Endothelial cell of hepatic sinusoid (primary cell): ENCODE measurements at regions not wholly inside any gene's neighbourhood (a gene's known extent, or its start where the extent isn't known, plus 50 kb on each side); places are given as distances from the start of the nearest gene placed in this dataset.

Experiments used
- in situ Hi-C: cut with HindIII; loops from 2 replicates; pipeline ENCODE4 v1.10.0; 2017; ENCODE audit warnings: low sequenced_read_pairs

DNA sequence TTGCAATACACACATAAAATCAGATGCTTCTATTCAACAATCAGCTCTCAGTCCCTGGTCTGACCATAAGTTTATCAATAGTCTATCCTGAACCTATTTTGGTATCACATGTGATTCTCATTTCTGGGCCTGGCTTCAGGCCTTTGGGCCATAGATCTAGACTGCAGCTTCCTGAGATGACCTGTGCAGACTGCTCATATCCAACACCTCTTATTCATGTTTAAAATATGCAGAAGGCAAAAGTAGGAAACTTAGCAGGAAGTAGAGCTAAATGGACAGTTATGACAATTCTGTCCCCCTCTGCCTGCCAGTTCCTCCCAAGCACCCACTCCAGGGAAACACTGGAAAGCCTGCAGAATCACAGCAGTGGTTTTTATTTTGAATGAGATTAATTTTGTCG lies 53.3 kb downstream of the C7orf25 start:
- in situ Hi-C loops: loop anchor here (10.0 kb wide), 1 partner anchor 534 kb away; no protein-coding TSS in a partner anchor

DNA sequence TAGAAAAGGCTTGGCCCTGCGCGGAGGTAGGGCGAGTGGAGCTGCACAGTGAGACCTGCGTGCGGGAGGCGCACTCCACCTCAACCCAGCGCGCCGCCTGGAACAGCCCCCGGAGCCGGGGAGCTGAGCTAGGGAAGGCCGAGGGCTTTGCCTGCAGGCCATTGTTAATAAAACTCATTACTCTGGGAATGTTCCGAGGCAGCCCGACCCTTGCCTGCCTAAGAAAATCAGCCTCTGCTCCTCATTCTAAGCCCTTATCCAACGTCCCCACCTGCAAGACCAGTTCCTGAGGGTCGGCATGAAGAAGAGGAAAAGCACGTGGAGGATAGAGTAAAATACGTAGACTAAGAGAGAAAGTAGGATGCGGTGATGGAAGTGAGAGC lies 55.3 kb downstream of the C7orf25 start:
- in situ Hi-C loops: loop anchor here (10.0 kb wide), 1 partner anchor 532 kb away; no protein-coding TSS in a partner anchor

DNA sequence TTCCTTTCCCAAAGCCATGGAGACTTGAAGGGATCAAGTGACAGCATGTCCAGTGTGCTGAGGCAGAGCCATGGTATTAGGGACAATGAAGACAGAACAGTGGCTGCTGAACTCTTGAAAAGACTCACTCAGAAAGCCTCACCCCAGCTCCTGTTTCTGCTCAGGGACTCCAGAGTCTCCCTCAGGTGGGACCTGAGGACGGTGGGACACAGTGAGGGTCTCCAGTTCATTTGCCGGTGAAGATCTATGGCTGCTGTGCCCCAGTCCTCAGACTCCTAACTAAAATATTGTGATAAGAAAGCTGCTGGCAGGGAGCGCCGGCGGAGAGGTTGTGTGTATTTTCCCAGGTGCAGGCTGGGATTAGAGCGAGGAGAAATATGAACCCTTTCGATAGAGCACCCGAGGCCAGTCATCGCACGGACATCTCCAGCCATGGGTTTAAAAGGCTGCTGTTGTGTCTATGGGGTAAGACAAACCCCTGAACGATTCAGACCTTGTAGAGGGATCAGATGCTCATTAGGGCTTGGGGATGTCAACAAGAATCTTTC lies 57.2 kb downstream of the C7orf25 start:
- in situ Hi-C loops: loop anchor here (10.0 kb wide), 1 partner anchor 530 kb away; no protein-coding TSS in a partner anchor

DNA sequence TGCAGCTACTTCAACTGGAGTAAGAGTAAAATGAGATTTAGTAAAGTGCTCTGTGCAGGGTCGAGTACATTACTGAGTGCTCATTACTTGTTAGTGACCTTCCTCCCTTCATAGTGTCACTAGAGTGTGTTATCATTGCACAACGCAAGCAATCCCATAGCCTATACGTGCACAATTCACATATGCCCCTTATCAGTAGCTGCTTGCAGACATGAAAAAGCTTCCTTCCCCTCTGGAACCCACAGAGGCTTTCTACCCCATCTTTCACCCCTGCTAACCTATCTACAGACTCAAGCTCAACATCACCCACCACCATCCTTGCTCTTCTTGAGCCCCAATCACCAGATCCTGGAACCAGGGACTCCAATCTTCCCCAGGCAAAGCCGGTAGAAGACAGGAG lies 59.3 kb downstream of the C7orf25 start:
- in situ Hi-C loops: loop anchor here (10.0 kb wide), 1 partner anchor 528 kb away; no protein-coding TSS in a partner anchor

DNA sequence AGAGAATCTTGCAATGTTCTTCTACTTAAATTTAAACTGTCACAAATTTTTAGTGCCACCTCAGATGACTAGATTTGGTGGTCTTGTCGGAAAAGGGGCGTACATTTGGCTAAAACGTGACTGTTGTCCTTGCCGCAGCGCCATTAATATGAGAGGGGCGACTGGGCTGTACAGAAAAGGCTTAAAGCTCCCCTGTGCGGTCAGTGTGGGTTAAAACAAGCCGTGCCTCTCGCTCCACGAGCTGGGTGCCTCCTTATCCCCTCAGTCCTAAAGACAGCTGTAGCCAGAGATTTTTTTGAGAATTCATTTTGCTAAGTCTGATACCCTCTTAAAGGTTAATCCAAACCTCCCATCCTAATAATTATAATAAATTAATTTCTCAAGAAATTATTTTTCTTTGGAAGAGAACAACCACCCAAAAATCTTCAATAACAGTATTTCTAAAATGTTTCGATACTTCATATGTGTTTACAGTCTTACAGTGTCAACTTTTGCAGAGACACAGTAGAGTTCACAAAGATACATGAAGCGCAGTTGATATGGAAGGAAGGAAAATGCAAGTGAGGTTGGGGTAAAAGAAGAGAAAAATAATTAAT lies 68.6 kb downstream of the C7orf25 start:
- in situ Hi-C loops: loop anchor here (25.0 kb wide), 1 partner anchor 906 kb away; no protein-coding TSS in a partner anchor

DNA sequence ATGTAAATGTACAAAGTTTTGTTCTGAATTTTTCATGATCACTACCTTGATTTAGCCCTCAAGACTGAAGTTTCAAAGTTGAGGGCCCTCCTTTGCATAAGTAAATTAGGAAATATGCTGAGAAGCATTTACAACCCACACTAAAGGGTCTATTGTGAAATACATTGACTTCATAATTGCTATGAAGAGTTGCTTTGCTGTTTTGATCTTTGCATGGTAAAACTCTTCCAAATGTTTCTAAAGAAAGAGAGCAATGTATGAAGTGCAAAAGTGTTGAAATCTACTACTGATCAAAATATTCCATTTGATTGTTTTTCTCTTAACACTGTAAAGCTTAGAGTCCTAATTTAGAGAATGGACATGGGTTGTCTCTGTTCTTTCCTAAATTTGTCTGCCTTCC lies 77.2 kb downstream of the C7orf25 start:
- in situ Hi-C loops: loop anchor here (25.0 kb wide), 1 partner anchor 897 kb away; no protein-coding TSS in a partner anchor

DNA sequence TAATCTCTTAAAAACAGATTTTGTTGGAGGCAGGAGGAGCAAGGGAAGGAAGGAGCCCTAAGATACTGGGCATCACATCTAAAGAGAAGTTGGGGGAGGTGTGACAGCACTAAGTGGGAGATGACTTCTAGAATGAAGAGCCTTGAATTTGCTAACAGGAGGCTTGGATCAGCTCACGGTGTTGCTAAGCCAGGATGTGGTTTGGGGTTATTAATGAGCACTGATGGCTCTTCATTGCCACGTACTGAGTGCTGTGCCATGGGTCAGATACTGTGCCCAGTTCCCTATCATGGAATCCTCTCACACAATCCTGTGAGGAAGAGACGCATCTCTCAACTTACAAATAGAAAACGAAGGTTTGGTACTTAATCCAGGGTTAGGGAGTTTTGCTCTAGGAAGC lies 78.5 kb downstream of the C7orf25 start:
- in situ Hi-C loops: loop anchor here (25.0 kb wide), 1 partner anchor 896 kb away; no protein-coding TSS in a partner anchor

DNA sequence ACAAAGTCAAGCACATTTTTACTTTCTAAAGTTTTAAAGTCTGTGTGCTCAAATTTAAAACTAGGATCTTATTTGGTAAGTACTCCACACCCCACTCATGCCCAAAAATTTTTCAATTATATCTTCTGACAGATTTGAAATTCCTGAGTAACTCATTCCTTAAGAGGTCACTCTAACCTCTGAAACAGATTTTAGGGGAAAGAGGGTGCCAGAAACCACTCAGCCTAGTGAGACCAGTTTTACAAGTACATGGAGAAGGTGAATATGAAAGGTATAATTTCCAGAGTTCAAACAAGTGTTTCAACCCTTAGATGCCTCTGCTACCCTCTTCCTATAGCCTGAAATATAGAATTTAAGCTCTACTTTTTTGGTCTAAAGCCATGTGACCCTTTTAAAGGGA lies 79.2 kb downstream of the C7orf25 start:
- in situ Hi-C loops: loop anchor here (25.0 kb wide), 1 partner anchor 895 kb away; no protein-coding TSS in a partner anchor

DNA sequence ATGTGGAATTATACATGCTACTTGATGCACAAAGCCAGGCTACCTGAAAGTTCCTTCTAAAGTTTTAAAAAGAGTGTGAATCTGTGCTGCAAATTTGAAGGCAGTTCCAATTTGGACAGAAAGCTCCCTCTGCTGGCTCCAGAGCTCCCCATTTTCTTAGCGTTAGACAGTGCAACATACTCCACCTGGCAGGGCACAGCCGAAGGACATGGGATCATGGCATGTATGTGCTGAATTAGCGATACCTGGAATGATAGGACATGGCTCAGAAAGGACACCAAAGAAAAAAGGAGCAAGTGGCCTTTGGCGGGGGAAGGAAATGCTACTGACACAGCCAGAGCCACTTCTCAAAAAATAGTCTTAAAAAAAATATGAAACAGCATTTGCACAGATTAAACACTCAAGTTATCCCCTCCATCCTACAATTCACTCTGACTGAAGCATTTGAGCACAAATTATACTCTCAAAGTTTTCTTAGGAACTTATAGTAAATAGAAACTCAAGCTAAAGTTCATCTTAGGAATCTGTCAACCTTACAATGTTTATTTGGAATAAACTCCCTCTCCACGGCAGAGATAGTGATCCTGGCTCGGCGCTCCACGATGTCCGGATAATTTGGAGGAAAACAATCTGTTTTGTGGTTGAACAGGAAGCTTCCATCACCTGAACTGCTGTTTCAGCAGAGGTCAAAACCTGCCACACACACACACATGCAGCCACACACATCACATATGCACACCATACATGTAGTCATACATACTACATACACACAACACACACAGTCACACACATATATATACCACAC lies 80.0 kb downstream of the C7orf25 start:
- in situ Hi-C loops: loop anchor here (25.0 kb wide), 1 partner anchor 895 kb away; no protein-coding TSS in a partner anchor

DNA sequence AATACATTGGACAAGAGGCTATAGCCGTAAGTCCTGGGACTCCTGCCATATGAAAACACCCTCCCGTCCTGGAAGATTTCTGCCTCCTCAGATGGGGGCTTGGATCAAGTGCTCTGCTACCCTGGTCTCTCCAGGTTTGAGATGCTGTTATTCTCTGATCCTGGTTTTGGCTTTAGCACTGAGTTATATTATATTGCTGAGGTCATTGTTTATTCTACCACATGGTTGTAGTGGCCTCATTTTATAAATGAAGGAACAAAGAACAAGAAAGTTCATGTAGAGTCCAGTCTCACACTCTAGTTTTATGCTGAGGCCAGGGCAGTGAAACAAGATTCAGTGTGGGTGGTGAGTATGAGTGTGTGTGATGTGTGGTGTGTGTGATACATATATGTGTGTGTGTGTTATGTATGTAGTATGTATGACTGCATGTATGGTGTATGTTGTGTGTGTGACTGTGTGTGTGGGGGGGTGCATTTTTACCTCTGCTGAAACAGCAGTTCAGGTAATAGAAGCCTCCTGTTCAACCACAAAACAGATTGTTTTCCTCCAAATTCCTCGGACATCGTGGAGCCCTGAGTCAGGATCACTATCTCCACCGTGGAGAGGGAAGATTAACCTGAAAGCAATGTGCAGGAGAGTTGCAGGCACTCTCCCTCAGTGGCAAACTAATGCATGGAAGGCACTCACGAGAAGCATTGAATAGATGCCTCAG lies 80.7 kb downstream of the C7orf25 start:
- in situ Hi-C loops: loop anchor here (25.0 kb wide), 1 partner anchor 894 kb away; no protein-coding TSS in a partner anchor

DNA sequence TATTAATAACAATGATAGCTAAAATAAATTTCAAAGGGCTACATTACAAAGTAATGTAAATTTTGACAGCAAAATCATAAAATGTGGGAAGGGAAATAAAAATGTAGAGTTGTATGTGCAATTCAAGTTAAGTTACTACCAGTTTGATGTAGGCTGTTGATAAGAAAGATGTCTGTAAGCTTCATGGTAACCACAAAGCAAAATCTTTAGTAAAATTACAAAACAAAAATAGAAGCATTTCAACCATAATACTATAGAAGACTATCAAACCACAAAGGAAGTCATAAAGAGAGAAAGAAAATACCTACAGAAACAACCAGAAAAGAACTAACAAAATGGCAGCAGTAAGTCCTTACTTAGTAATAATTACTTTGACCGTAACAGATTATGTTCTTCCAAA lies 99.1 kb downstream of the C7orf25 start:
- in situ Hi-C loops: no loop called here

DNA sequence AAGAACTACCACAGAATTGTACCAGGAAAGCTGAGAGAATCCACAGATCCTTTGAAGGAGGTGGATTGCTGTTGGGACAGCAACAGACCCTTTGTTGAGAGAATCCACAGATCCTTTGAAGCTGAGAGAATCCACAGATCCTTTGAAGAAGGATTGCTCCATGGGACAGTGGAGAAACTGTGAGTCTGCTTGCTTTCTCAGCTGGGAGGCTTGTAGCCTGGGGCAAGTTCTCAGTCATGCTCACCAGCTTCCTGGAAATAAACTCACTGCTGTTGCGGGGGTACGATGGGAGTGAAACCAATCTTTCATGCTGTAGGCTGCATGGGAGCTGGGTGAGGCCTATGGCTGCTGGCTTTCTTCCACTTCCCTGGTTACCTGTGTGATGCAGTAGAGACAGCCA lies 106.3 kb downstream of the C7orf25 start:
- in situ Hi-C loops: no loop called here

DNA sequence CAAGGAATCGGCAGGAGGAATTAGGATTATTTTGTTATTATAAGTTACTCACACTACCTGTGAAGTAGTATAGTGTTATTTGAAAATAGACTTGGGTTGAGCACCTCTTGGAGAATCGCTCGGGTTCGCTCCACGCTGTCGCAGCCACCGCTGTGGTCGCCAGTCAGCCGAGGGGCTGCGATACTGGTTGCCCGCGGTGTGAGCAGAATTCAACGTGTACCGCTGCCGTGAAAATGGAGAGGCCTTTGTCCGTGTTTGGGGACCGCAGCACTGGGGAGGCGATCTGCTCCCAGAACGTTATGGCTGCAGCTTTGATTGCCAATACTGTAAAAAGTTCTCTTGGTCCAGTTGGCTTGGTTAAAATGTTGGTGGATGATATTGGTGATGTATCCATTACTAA lies 117.2 kb downstream of the C7orf25 start:
- in situ Hi-C loops: no loop called here

DNA sequence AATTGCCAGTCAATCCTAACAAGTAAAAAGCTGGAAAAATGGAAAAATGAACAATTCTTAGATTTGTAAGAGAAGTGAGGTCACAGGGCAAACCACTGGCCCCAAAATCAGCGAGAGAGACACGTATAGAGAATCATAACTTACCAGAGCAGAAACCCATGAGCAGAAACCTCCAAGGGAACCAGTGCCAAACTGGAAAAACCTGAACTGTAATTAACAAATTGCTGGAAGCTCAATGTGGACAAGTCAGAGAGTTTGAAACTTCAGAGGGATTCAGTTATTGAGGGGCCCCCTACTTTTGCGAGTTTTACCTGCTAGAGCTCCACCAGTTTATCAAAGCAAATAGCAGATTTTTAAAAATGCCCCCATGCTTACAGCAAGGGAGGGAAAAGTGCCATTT lies 119.0 kb downstream of the C7orf25 start:
- in situ Hi-C loops: no loop called here

DNA sequence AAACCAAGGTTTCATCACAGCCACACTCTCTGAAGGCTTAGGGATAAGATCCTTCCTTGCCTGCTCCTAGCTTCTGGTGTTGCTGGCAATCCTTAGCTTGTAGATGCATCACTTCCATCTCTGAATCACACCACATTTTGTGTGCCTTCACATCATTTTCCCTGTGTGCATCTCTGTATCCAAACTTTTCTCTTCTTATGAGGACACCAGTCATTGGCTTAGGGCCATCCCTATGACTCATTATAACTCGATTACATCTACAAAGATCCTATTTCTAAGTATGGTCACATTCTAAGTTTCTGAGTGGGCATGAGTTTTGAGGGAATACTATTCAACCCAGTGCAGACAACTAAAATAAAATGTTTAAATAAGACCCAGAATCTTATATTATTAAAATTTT lies 121.7 kb downstream of the C7orf25 start:
- in situ Hi-C loops: no loop called here

DNA sequence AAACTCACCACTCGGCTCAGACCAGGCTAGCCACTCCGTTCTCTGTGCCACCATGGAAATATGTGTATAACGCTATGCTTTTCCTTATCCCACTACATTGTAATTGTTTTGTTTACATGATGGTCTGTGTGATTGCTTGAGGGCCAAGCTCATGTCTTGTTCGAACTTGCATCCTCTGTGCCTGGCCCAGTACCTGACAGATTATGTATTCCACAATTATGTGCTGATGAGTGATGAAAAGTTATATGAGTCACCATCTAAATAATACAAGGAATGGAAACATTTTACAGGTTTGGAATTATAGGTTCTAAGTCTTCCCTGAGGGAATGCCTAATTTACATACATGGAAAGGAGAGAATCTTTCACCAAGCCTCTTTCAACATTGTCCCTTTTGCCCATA lies 137.4 kb downstream of the C7orf25 start:
- in situ Hi-C loops: no loop called here

DNA sequence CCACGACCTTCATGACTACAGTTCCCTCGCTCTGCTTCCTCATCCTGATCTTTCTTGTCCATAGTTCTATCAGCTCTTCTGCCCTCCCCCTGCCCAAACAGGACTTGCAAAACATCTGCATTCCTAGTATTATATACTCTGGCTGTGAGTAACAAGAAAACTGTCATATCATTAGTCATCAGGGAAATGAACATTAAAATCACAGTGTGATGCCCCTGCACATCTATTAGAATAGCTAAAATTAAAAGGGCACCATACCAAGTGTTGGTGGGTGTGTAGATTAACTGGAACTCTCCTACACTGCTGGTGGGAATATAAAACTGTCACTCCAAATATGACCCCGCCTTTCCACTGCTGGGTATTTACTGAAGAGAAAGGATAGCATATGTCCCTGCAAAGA lies 141.8 kb downstream of the C7orf25 start:
- in situ Hi-C loops: no loop called here

DNA sequence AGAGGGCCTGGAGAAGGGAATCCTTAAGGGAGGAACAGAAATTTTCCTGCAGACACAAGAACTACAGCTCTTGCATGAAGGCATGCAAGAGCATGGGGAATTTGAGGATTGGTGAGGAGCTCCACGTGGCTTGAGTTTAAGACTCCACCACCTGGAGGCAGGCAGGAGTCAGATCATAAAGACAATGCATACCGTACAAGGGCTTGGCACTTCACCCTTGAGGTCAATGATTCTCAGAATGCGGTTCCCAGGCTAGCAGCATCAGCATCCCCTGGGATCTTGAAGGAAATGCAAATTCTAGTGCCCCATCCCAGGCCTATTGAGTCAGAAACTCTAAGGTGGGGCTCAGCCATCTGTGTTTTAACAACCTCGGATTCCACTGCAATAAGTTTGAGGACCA lies 143.8 kb downstream of the C7orf25 start:
- in situ Hi-C loops: loop anchor here (5.0 kb wide), 1 partner anchor 36 kb away; no protein-coding TSS in a partner anchor

DNA sequence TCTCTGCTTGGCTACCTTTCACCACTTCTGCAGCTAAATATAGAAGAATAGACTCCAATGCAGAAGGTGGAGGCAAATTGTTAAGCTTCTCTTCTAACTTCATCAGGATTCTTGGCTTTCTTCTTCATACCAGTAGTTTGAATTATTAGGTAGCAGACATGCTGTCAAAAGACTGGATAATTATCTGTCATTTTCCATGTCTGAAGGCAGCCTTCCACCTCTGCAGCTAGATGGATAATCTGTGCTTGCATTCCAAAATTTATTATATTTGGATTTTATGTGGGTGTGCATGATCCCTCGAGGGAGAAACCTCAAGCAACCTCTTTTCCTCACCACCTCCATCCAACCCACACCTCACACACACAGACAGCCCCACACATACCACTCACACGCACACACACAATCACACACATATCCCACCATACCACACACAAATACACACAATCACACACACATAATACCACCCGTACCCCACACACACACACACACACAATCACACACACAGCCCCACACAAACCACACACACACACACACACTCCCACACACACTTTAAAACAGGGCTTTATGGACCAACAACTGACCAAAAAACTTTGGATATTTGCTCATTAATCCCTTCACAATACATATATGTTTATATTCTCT lies 145.0 kb downstream of the C7orf25 start:
- in situ Hi-C loops: loop anchor here (5.0 kb wide), 1 partner anchor 35 kb away; no protein-coding TSS in a partner anchor

DNA sequence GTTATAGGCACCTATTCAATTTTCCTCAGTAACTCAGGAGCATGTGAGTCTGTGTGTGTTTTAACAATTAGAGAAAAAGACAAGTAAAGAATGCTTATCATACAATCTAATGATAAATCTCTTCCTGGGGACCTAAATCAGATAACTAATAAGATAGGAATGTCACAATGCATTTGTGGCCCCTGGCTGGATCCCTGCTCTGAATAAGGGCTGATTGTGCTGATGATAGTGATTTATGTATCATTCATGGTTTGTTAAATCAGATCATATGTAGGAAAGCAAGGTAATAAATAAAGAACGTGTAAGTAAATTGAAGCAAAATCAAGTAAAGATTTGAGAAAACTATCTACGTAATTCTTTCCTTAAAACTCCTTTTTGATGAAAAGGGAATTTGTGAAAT lies 145.9 kb downstream of the C7orf25 start:
- in situ Hi-C loops: loop anchor here (5.0 kb wide), 1 partner anchor 34 kb away; no protein-coding TSS in a partner anchor
